ENCODE measurements at regions not wholly inside any gene's neighbourhood (a gene's known extent, or its start where the extent isn't known, plus 50 kb on each side); places are given as distances from the start of the nearest gene placed in this dataset.

DNA sequence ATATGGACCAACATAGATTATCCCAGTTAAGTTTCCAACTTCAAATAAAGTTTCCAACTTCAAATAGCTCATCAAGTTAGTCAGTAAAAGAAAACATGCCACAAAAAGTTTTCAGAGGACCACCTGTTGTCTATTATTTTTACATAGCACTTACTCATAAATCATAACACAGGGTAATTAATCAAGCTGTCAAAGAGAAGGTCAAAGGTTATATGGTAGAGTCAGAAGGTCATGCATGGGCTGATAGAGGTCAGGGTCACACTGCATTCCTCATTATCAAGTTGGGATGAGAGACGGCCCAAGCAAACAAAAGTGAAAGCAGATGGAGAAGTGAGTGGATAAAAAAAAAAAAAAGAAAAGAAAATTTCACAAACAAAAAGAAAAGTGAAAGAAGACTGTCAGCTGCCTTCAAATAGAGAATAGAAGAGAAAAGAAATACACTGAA is 145.5 kb upstream of the POU5F2 start:
- TF ChIP-seq CTCF (IDR thresholded peaks at IDR 0.05) (no peak), POLR2A (IDR thresholded peaks at IDR 0.05; ENCODE audit: low read depth) (no peak), POLR2AphosphoS5 (IDR thresholded peaks at IDR 0.05) (no peak), EP300 (IDR thresholded peaks at IDR 0.05) (no peak)

All from esophagus muscularis mucosa (tissue), 4 donors.